ENCODE measurements at regions not wholly inside any gene's neighbourhood (a gene's known extent, or its start where the extent isn't known, plus 50 kb on each side); places are given as distances from the start of the nearest gene placed in this dataset.

- H3K36me3 Mint-ChIP-seq (ENCODE audit: low read depth) = no peaks in the 10 kb centered on the region
- no peaks in the 10 kb centered on the region for H3K27me3 Mint-ChIP-seq (ENCODE audit: low read depth)
- no peak overlapping the region for H3K27ac Mint-ChIP-seq
- H3K4me3 Mint-ChIP-seq = no peak overlapping the region
- no peaks in the 10 kb centered on the region for H3K4me1 Mint-ChIP-seq (ENCODE audit: low read depth)
- no peak for DNase-seq (ENCODE audit: low spot score)
- H3K9me3 Mint-ChIP-seq = peaks cover 7% of the 10 kb centered on the region
Observed at GRCh38 chr2:150101947-150102346, 385.5 kb downstream of the RND3 start.

GRCh38 chr2:150100834-150101233, 386.6 kb downstream of the RND3 start:
- Mint-ChIP-seq H3K27me3 (ENCODE audit: low read depth) (no peaks in the 10 kb centered on the region), H3K4me1 (ENCODE audit: low read depth) (no peaks in the 10 kb centered on the region), H3K36me3 (ENCODE audit: low read depth) (no peaks in the 10 kb centered on the region), H3K4me3 (no peak overlapping the region), H3K27ac (no peak overlapping the region), H3K9me3 (peaks cover 7% of the 10 kb centered on the region)
- no peak for DNase-seq (ENCODE audit: low spot score)

GRCh38 chr2:150100336-150100735, 387.1 kb downstream of the RND3 start:
- Mint-ChIP-seq H3K36me3 (ENCODE audit: low read depth) (no peaks in the 10 kb centered on the region), H3K27me3 (ENCODE audit: low read depth) (no peaks in the 10 kb centered on the region)
- no peak for DNase-seq (ENCODE audit: low spot score)

GRCh38 chr2:150099805-150100204, 387.7 kb downstream of the RND3 start:
- Mint-ChIP-seq H3K9me3 (peaks cover 4% of the 10 kb centered on the region), H3K4me3 (no peak overlapping the region), H3K4me1 (ENCODE audit: low read depth) (no peaks in the 10 kb centered on the region), H3K27me3 (ENCODE audit: low read depth) (no peaks in the 10 kb centered on the region), H3K27ac (no peak overlapping the region), H3K36me3 (ENCODE audit: low read depth) (no peaks in the 10 kb centered on the region)
- no peak for DNase-seq (ENCODE audit: low spot score)

More at GRCh38 chr2:150100336-150100735, 387.1 kb downstream of the RND3 start:
- peaks cover 7% of the 10 kb centered on the region for H3K9me3 Mint-ChIP-seq
- no peak overlapping the region for H3K4me3 Mint-ChIP-seq
- H3K4me1 Mint-ChIP-seq (ENCODE audit: low read depth) = no peaks in the 10 kb centered on the region
- H3K27ac Mint-ChIP-seq = no peak overlapping the region

- DNase-seq (ENCODE audit: low spot score) = no peak
- H3K9me3 Mint-ChIP-seq = no peaks in the 10 kb centered on the region
- no peaks in the 10 kb centered on the region for H3K4me1 Mint-ChIP-seq (ENCODE audit: low read depth)
- no peaks in the 10 kb centered on the region for H3K27me3 Mint-ChIP-seq (ENCODE audit: low read depth)
- no peak overlapping the region for H3K4me3 Mint-ChIP-seq
- H3K36me3 Mint-ChIP-seq (ENCODE audit: low read depth) = no peaks in the 10 kb centered on the region
- no peak overlapping the region for H3K27ac Mint-ChIP-seq
Observed at GRCh38 chr2:150097901-150098531, 389.5 kb downstream of the RND3 start.

GRCh38 chr2:150097402-150097801, 390.1 kb downstream of the RND3 start:
- Mint-ChIP-seq H3K27me3 (ENCODE audit: low read depth) (no peaks in the 10 kb centered on the region), H3K4me1 (ENCODE audit: low read depth) (no peaks in the 10 kb centered on the region), H3K4me3 (no peak overlapping the region), H3K9me3 (no peaks in the 10 kb centered on the region), H3K36me3 (ENCODE audit: low read depth) (no peaks in the 10 kb centered on the region), H3K27ac (no peak overlapping the region)
- no peak for DNase-seq (ENCODE audit: low spot score)

- H3K27ac Mint-ChIP-seq = no peak overlapping the region
- no peaks in the 10 kb centered on the region for H3K36me3 Mint-ChIP-seq (ENCODE audit: low read depth)
- H3K4me3 Mint-ChIP-seq = no peak overlapping the region
- H3K9me3 Mint-ChIP-seq = no peaks in the 10 kb centered on the region
- H3K4me1 Mint-ChIP-seq (ENCODE audit: low read depth) = no peaks in the 10 kb centered on the region
- H3K27me3 Mint-ChIP-seq (ENCODE audit: low read depth) = no peaks in the 10 kb centered on the region
- no peak for DNase-seq (ENCODE audit: low spot score)
Observed at GRCh38 chr2:150095361-150096095, 391.9 kb downstream of the RND3 start.

- no peak overlapping the region for H3K4me3 Mint-ChIP-seq
- DNase-seq (ENCODE audit: low spot score) = no peak
- H3K27ac Mint-ChIP-seq = no peak overlapping the region
- no peaks in the 10 kb centered on the region for H3K9me3 Mint-ChIP-seq
- no peaks in the 10 kb centered on the region for H3K36me3 Mint-ChIP-seq (ENCODE audit: low read depth)
- H3K4me1 Mint-ChIP-seq (ENCODE audit: low read depth) = no peaks in the 10 kb centered on the region
- no peaks in the 10 kb centered on the region for H3K27me3 Mint-ChIP-seq (ENCODE audit: low read depth)
Observed at GRCh38 chr2:150091846-150092245, 395.6 kb downstream of the RND3 start.

- Mint-ChIP-seq H3K9me3 (no peaks in the 10 kb centered on the region), H3K36me3 (ENCODE audit: low read depth) (no peaks in the 10 kb centered on the region), H3K27ac (no peak overlapping the region), H3K27me3 (ENCODE audit: low read depth) (no peaks in the 10 kb centered on the region), H3K4me1 (ENCODE audit: low read depth) (no peaks in the 10 kb centered on the region), H3K4me3 (no peak overlapping the region)
- DNase-seq (ENCODE audit: low spot score) = no peak
Observed at GRCh38 chr2:150090031-150090430, 397.4 kb downstream of the RND3 start.

GRCh38 chr2:150088538-150088937, 398.9 kb downstream of the RND3 start:
- Mint-ChIP-seq H3K36me3 (ENCODE audit: low read depth) (no peaks in the 10 kb centered on the region), H3K4me1 (ENCODE audit: low read depth) (no peaks in the 10 kb centered on the region), H3K4me3 (no peak overlapping the region), H3K9me3 (peaks cover under 1% of the 10 kb centered on the region), H3K27me3 (ENCODE audit: low read depth) (no peaks in the 10 kb centered on the region), H3K27ac (no peak overlapping the region)
- no peak for DNase-seq (ENCODE audit: low spot score)

- no peak for DNase-seq (ENCODE audit: low spot score)
- Mint-ChIP-seq H3K9me3 (peaks cover 6% of the 10 kb centered on the region), H3K27me3 (ENCODE audit: low read depth) (no peaks in the 10 kb centered on the region), H3K36me3 (ENCODE audit: low read depth) (no peaks in the 10 kb centered on the region), H3K4me1 (ENCODE audit: low read depth) (no peaks in the 10 kb centered on the region), H3K27ac (no peak overlapping the region), H3K4me3 (no peak overlapping the region)
Observed at GRCh38 chr2:150085478-150085877, 402.0 kb downstream of the RND3 start.

GRCh38 chr2:150081775-150082481, 405.5 kb downstream of the RND3 start:
- H3K9me3 Mint-ChIP-seq = peaks cover 7% of the 10 kb centered on the region
- no peaks in the 10 kb centered on the region for H3K27me3 Mint-ChIP-seq (ENCODE audit: low read depth)
- no peak overlapping the region for H3K4me3 Mint-ChIP-seq
- no peak overlapping the region for H3K27ac Mint-ChIP-seq
- DNase-seq (ENCODE audit: low spot score) = no peak
- H3K36me3 Mint-ChIP-seq (ENCODE audit: low read depth) = no peaks in the 10 kb centered on the region
- H3K4me1 Mint-ChIP-seq (ENCODE audit: low read depth) = no peaks in the 10 kb centered on the region

- Mint-ChIP-seq H3K9me3 (peaks cover 3% of the 10 kb centered on the region), H3K4me3 (no peak overlapping the region), H3K27ac (no peak overlapping the region), H3K27me3 (ENCODE audit: low read depth) (no peaks in the 10 kb centered on the region), H3K4me1 (ENCODE audit: low read depth) (no peaks in the 10 kb centered on the region), H3K36me3 (ENCODE audit: low read depth) (no peaks in the 10 kb centered on the region)
- DNase-seq (ENCODE audit: low spot score) = no peak
Observed at GRCh38 chr2:150076281-150076680, 411.2 kb downstream of the RND3 start.

GRCh38 chr2:150075831-150076230, 411.6 kb downstream of the RND3 start:
- Mint-ChIP-seq H3K27me3 (ENCODE audit: low read depth) (no peaks in the 10 kb centered on the region), H3K9me3 (peaks cover 3% of the 10 kb centered on the region), H3K4me3 (no peak overlapping the region), H3K27ac (no peak overlapping the region), H3K36me3 (ENCODE audit: low read depth) (no peaks in the 10 kb centered on the region), H3K4me1 (ENCODE audit: low read depth) (no peaks in the 10 kb centered on the region)
- no peak for DNase-seq (ENCODE audit: low spot score)
